RKO (cell line): ENCODE measurements at regions not wholly inside any gene's neighbourhood (a gene's known extent, or its start where the extent isn't known, plus 50 kb on each side); places are given as distances from the start of the nearest gene placed in this dataset.
"Not testable (repeated sequence)": the region's sequence is repeated elsewhere in the genome, so short reads cannot be mapped to it uniquely, and the experiment has no call there.

ENCODE experiments used
- DNase-seq: peaks from one replicate; pipeline ENCODE4 v3.0.0-alpha.2; 2016; ENCODE audit warnings: low spot score

DNA sequence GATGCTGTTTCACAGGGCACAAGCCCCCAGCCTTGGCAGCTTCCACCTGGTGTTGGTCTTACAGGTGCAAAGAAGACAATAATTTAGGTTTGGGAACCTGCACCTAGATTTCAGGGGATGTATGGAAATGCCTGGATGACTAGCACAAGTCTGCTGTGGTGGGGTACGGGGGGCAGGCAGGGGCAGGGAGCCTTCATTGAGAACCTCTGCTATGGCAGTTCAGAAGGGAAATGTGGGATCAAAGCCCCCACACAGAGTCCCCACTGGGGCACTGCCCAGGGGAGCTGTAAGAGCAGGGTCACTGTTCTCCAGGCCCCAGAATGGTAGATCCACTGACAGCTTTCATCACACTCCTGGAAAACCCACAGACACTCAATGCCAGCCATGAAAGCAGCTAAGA, 686.5 kb downstream of the FAM181B start:
- no peak for DNase-seq

GRCh38 chr11:82046778-82047177, 686.9 kb downstream of the FAM181B start:
- no peak for DNase-seq

- no peak for DNase-seq
Measured at GRCh38 chr11:82045748-82046457, 687.8 kb downstream of the FAM181B start.

- DNase-seq = no peak
Measured at GRCh38 chr11:82043316-82043715, 690.3 kb downstream of the FAM181B start.

DNA sequence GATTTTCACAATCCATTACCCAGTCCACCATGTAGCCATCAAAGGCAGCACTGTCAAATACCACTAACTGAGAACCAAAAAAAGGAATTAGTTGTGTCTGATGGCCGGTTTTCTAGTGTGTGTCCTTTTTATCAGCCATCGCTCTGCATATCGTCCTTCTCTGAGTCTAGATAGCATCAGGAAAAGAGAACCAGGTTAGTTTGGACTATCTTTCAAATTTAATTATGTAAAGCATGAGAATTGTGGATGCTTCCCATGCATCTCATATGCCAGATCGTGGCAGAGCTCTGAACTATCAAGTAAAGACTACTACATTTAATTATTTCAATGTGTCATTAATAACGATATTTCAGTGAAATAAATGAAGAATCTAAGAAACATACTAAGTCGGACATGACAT, 691.9 kb downstream of the FAM181B start:
- DNase-seq = no peak

- DNase-seq = no peak
Measured at GRCh38 chr11:82038154-82038553, 695.5 kb downstream of the FAM181B start.

DNA sequence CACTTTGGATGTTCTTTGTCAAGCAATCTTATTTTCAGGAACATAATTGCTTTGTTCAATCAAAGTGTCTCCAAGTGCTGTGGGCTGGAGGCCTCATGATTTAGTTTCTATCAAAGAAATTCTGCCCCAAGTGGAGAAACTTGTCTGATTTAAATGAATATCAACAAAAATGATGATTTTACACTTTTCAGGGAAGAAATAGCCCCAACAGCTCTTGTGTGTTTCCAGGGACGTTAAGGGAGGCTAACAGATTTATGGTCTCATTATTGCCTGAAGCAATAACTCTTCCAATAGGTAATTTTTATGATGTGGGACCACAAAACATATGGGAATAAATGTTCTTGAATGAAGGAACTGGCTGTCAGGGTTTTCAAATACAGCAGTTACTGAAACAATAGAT, 699.1 kb downstream of the FAM181B start:
- no peak for DNase-seq

GRCh38 chr11:82027335-82027734, 706.3 kb downstream of the FAM181B start:
- DNase-seq = not testable (repeated sequence)

GRCh38 chr11:82024760-82025159, 708.9 kb downstream of the FAM181B start:
- DNase-seq = no peak

DNA sequence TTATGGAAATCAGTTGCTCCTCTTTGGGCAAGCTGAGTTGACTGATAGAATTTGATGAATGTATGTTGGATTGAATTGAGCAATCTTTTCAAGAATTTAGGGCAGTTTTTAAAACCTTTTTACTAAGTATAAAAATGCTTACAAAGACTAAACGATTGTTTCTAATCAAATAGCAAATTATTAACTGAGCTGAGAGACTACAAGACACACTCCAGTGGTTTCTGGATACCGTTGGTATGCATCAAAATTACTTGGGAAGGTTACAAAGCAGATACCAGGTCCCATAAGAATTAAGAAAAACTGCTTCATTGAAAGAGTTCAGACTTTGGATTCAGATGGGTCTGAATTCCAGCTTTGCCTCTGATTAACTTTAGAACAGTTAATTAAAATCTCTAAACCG, 721.4 kb downstream of the FAM181B start:
- no peak for DNase-seq

GRCh38 chr11:82009133-82009532, 724.5 kb downstream of the FAM181B start:
- no peak for DNase-seq

GRCh38 chr11:82007521-82007920, 726.1 kb downstream of the FAM181B start:
- no peak for DNase-seq

- DNase-seq = no peak
Measured at GRCh38 chr11:82004537-82005213, 729.0 kb downstream of the FAM181B start.

GRCh38 chr11:82003671-82004515, 729.8 kb downstream of the FAM181B start:
- peak; percentile 18 for DNase-seq

DNA sequence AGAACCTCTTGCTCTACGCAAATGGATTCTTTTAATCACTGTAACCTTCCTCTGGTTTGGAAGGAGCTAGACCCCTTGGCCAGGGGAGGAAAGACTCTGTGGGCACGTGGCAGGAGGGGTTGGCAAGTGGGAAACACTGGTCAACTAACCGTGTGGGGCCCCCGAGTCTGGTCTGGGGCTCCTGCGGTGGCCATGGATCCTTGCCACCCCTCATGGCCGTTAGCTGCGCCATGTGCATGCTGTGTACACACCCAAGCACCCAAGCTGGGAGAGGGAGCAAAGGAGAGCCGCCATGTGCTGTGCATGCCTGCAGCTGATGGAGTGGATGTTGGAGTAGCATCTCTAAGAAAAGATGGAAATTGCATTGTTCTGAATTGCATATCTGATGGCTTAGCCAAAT, 730.6 kb downstream of the FAM181B start:
- DNase-seq = no peak

- DNase-seq = no peak
Measured at GRCh38 chr11:81995889-81996288, 737.8 kb downstream of the FAM181B start.

GRCh38 chr11:81993755-81994154, 739.9 kb downstream of the FAM181B start:
- DNase-seq = no peak

DNA sequence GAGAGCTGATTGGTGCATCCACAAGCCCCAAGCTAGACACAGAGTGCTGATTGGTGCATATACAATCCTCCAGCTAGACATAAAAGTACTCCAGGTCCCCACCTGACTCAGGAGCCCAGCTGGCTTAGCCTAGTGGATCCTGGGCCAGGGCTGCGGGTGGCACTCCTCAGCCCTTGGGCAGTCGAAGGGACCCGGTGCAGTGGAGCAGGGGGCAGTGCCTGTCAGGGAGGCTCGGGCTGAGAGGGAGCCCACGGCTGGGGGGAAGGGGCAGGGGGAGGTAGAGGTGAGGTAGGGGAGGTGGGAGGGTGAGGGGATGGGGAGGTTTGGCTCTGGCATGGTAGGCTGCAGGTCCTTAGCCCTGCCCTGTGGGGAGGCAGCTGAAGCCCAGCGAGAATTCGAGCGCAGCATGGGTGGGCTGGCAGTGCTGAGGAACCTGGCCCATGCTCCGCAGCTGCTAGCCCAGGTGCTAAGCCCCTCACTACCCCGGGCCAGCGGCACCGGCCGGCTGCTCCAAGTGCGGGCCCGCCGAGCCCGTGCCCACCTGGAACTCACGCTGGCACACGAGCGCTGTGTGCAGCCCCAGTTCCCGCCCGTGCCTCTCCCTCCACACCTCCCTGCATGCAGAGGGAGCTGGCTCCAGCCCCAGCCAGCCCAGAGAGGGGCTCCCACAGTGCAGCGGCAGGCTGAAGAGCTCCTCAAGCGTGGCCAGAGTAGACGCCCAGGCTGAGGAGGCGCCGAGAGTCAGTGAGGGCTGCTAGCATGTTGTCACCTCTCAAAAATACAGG, 742.8 kb downstream of the FAM181B start:
- no peak for DNase-seq

DNA sequence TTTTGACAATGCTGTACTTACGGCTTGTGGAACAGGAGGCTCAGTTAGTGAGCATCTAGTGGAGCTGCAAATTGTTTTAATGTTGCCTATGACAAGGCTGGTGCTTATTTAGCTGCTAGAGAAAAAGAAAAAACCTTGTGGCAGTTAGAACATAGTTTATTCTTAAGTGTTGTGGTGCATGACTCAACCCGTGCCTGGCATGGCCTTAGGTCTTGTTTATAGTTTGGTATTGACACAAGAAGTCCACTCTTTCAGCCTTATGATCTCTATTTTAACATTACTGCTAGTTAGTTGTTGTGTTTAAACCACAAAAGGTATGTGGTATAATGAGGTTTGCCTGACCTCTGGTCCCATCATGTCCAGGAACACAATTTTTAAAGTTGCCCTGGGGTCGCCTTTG, 744.6 kb downstream of the FAM181B start:
- DNase-seq = no peak

DNA sequence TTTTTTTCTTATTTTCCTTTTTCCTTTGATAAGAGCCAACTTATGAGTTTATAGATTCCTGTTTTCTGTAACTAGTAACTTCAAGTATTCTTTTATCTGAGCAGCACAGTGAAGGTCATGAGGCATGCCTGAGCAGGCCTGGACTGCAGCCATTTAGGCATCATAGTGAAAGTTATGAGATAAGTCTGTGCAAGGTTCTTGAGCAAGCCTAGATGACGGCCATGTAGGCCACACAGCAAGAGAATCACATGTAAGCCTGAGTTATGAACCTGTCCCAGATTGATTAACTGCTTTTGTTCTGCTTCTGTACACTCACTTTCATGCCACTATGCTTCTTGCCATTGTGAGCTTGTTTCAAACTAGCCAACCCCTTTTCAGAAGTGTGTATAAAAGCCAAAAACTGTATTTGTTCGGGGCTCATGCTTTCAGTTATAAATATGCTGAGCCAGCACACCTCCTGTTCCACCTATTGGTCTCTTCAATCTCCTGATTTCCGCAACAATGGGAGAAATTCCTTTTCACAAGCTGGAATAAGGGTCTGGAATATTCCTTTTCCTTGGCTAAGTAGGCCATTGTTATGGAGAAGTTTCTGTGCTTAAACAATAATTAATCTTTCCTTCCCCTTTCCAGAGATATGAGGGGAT, 745.7 kb downstream of the FAM181B start:
- no peak for DNase-seq

GRCh38 chr11:81986556-81987161, 747.0 kb downstream of the FAM181B start:
- no peak for DNase-seq
